Liver (tissue), 8 donors: ENCODE measurements at regions not wholly inside any gene's neighbourhood (a gene's known extent, or its start where the extent isn't known, plus 50 kb on each side); places are given as distances from the start of the nearest gene placed in this dataset.

Experiments
- DNase-seq: peaks from one replicate; pipeline ENCODE4 v3.0.0-alpha.2; 2017; ENCODE audit warnings: low spot score
- H3K27ac ChIP-seq, 2 donors: one replicate each; pipeline ENCODE4 v1.7.0; 2013; ENCODE audit warnings: inconsistent platforms in 2 of 2, low read length in 2 of 2, control low read depth in 1 of 2, low read depth in 1 of 2, mild to moderate bottlenecking in 1 of 2
- H3K27me3 ChIP-seq, 4 donors: one replicate each; pipeline versions ENCODE4 v1.6.1 to v1.7.0; 2013; ENCODE audit warnings: low read length in 3 of 4, inconsistent platforms in 1 of 4, mild to moderate bottlenecking in 1 of 4, moderate library complexity in 1 of 4; ENCODE audit not compliant: control insufficient read depth in 4 of 4, insufficient read depth in 4 of 4
- H3K36me3 ChIP-seq, 4 donors: one replicate each; pipeline versions ENCODE4 v1.6.1 to v1.7.0; 2013; ENCODE audit warnings: low read length in 3 of 4, mild to moderate bottlenecking in 3 of 4, low read depth in 1 of 4, moderate library complexity in 1 of 4; ENCODE audit not compliant: control insufficient read depth in 4 of 4, insufficient read depth in 3 of 4
- H3K4me1 ChIP-seq, 4 donors: one replicate each; pipeline versions ENCODE4 v1.6.1 to v1.7.0; 2013; ENCODE audit warnings: low read length in 3 of 4, mild to moderate bottlenecking in 3 of 4, moderate library complexity in 1 of 4; ENCODE audit not compliant: control insufficient read depth in 4 of 4, insufficient read depth in 4 of 4
- H3K4me3 ChIP-seq, 3 donors: one replicate each; pipeline versions ENCODE4 v1.6.1 to v1.7.0; 2013; ENCODE audit warnings: low read length in 3 of 3, control low read depth in 1 of 3, low read depth in 1 of 3, mild to moderate bottlenecking in 1 of 3
- H3K9ac ChIP-seq, 2 donors: one replicate each; pipeline ENCODE4 v1.7.0; 2013; ENCODE audit warnings: low read length in 2 of 2, mild to moderate bottlenecking in 2 of 2, moderate library complexity in 2 of 2, control low read depth in 1 of 2, low read depth in 1 of 2
- H3K9me3 ChIP-seq, 4 donors: one replicate each; pipeline versions ENCODE4 v1.6.1 to v1.7.0; 2013; ENCODE audit warnings: low read length in 3 of 4; ENCODE audit not compliant: control insufficient read depth in 4 of 4
- ATF3 ChIP-seq: IDR thresholded peaks from 2 replicates; pipeline ENCODE4 v1.6.1; 2016; ENCODE audit warnings: antibody characterized with exemption
- CTCF ChIP-seq: fragments of 150-350 bp; IDR thresholded peaks from 2 replicates; pipeline ENCODE4 v1.5.1; 2017; ENCODE audit warnings: improper control_type of control experiment, low read depth, low read length; ENCODE audit not compliant: missing input control
- EGR1 ChIP-seq, 2 donors: IDR thresholded peaks; 2 replicates each; pipeline ENCODE4 v1.6.1; 2016 to 2018; ENCODE audit warnings: antibody characterized with exemption in 2 of 2, low read depth in 2 of 2
- FOXA1 ChIP-seq: IDR thresholded peaks from 2 replicates; pipeline ENCODE4 v1.6.1; 2016; ENCODE audit warnings: antibody characterized with exemption
- FOXA2 ChIP-seq: IDR thresholded peaks from 2 replicates; pipeline ENCODE4 v1.6.1; 2016; ENCODE audit warnings: antibody characterized with exemption
- GABPA ChIP-seq, 2 donors: IDR thresholded peaks in 1 of 2; conservative IDR thresholded peaks in 1 of 2; 2 replicates each; pipeline ENCODE4 v1.6.1; 2016; ENCODE audit warnings: antibody characterized with exemption in 2 of 2, mild to moderate bottlenecking in 1 of 2, moderate library complexity in 1 of 2
- HNF4A ChIP-seq, 2 donors: conservative IDR thresholded peaks; 2 replicates each; pipeline ENCODE4 v1.6.1; 2016; ENCODE audit warnings: antibody characterized with exemption in 2 of 2, mild to moderate bottlenecking in 2 of 2
- HNF4G ChIP-seq: IDR thresholded peaks from 2 replicates; pipeline ENCODE4 v1.6.1; 2016; ENCODE audit warnings: antibody characterized with exemption
- JUND ChIP-seq, 2 donors: IDR thresholded peaks; 2 replicates each; pipeline ENCODE4 v1.6.1; 2016; ENCODE audit warnings: antibody characterized with exemption in 2 of 2
- MAX ChIP-seq: IDR thresholded peaks from 2 replicates; pipeline ENCODE4 v1.6.1; 2016; ENCODE audit warnings: antibody characterized with exemption
- NR2F2 ChIP-seq: IDR thresholded peaks from 2 replicates; pipeline ENCODE4 v1.6.1; 2016; ENCODE audit warnings: antibody characterized with exemption
- RAD21 ChIP-seq, 2 donors: IDR thresholded peaks; 2 replicates each; pipeline ENCODE4 v1.6.1; 2016; ENCODE audit warnings: antibody characterized with exemption in 2 of 2, mild to moderate bottlenecking in 2 of 2
- REST ChIP-seq: IDR thresholded peaks from 2 replicates; pipeline ENCODE4 v1.6.1; 2016; ENCODE audit warnings: antibody characterized with exemption, mild to moderate bottlenecking
- RXRA ChIP-seq, 2 donors: IDR thresholded peaks; 2 replicates each; pipeline ENCODE4 v1.6.1; 2017 to 2018; ENCODE audit warnings: antibody characterized with exemption in 2 of 2, mild to moderate bottlenecking in 1 of 2
- SP1 ChIP-seq: IDR thresholded peaks from 2 replicates; pipeline ENCODE4 v1.6.1; 2018; ENCODE audit warnings: antibody characterized with exemption, mild to moderate bottlenecking
- YY1 ChIP-seq: IDR thresholded peaks from 2 replicates; pipeline ENCODE4 v1.6.1; 2016; ENCODE audit warnings: antibody characterized with exemption, mild to moderate bottlenecking
- ZBTB33 ChIP-seq: IDR thresholded peaks from 2 replicates; pipeline ENCODE4 v1.6.1; 2016; ENCODE audit warnings: antibody characterized with exemption
- WGBS: extraction: QIAGEN DNeasy Blood & Tissue Kit; methylation state at CpG from one replicate; pipeline ENCODE4 v1.1.7; 2013; 5-methylcytosine and 5-hydroxymethylcytosine counted together
- donor health status: healthy.
- donor health status: healthy.
- donor health status: healthy.
- donor health status: healthy.
- donor health status: healthy.

- TF ChIP-seq HNF4A (conservative IDR thresholded peaks at IDR 0.05), result no peak
- TF ChIP-seq ATF3, result no peak
These were observed 281.7 kb upstream of the ZFHX3 start (continued) for GRCh38 chr16:73329358-73330286.

- Histone ChIP-seq H3K27me3 (peaks cover 0 to 5% (median 0%) of the 10 kb centered on the region in 4 donors), H3K4me3 (no peak overlapping the region), H3K27ac (no peak overlapping the region), H3K4me1 (no peaks in the 10 kb centered on the region), H3K9ac (no peak overlapping the region), H3K9me3 (no peaks in the 10 kb centered on the region), H3K36me3 (no peaks in the 10 kb centered on the region)
- no peak for TF ChIP-seq EGR1 (IDR thresholded peaks at IDR 0.05; ENCODE audit: low read depth in 2 of 2)
- no peak for TF ChIP-seq GABPA (IDR thresholded peaks at IDR 0.05 in 1 of 2, conservative IDR thresholded peaks at IDR 0.05 in 1 of 2)
- no peak for TF ChIP-seq FOXA1
- no peak for TF ChIP-seq ZBTB33
- TF ChIP-seq MAX, result no peak
- TF ChIP-seq HNF4A (conservative IDR thresholded peaks at IDR 0.05), result no peak
- no peak for TF ChIP-seq JUND (IDR thresholded peaks at IDR 0.05)
- TF ChIP-seq RXRA (IDR thresholded peaks at IDR 0.05), result no peak
- TF ChIP-seq RAD21 (IDR thresholded peaks at IDR 0.05), result no peak
- TF ChIP-seq CTCF, result no peak
- TF ChIP-seq REST, result no peak
- TF ChIP-seq HNF4G, result no peak
- no peak for TF ChIP-seq FOXA2
- TF ChIP-seq YY1, result no peak
- no peak for TF ChIP-seq SP1
- TF ChIP-seq NR2F2, result no peak
- TF ChIP-seq ATF3, result no peak
- DNase-seq, result no peak
- 57% methylated on average over 5 of the region's 5 CpGs for WGBS
These were observed 279.0 kb upstream of the ZFHX3 start for GRCh38 chr16:73326770-73327470.
